GM18517 (cell line): ENCODE measurements at regions not wholly inside any gene's neighbourhood (a gene's known extent, or its start where the extent isn't known, plus 50 kb on each side); places are given as distances from the start of the nearest gene placed in this dataset.
"Not testable (repeated sequence)": the region's sequence is repeated elsewhere in the genome, so short reads cannot be mapped to it uniquely, and the experiment has no call there.

Experiments
- ATAC-seq: cut with Tn5 transposase; IDR thresholded peaks from one replicate; pipeline ENCODE4 v1.9.1; 2021; ENCODE audit warnings: mild to moderate bottlenecking, moderate library complexity; ENCODE audit not compliant: unreplicated experiment

DNA sequence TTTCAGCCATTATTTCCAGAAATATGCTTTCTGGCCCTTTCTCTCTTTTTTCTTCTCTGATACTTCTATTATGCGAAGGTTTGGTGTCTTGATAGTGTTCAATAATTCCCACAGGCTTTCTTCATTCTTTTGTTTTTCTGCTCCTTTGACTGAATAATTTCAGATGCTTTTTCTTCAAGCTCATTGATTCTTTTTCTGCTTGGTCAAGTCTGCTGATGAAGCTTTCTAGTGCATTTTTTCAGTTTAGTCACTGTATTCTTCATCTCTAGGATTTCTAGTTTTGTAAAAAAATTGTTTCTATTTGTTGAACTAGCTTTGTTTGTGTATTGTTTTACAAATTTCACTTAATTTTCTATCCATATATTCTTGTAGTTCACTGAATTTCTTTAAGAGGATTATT lies 304.0 kb upstream of the TARS1 start:
- no peak for ATAC-seq

DNA sequence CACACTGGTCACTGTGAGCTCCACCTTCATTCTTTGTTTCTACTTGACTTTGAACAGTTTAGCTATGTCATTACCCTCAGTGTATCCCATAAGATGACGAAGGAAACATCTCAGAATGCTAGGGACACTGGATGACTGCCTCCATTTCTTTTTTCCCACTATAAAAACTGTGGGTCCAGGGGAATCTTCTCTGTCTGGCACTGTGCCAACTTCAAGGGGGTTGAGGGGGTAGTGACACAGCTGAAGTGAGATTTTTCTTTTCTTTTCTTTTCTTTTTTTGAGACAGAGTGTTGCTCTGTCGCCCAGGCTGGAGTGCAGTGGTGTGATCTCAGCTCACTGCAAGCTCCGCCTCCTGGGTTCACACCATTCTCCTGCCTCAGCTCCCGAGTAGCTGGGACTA lies 302.6 kb upstream of the TARS1 start:
- ATAC-seq = not testable (repeated sequence)

DNA sequence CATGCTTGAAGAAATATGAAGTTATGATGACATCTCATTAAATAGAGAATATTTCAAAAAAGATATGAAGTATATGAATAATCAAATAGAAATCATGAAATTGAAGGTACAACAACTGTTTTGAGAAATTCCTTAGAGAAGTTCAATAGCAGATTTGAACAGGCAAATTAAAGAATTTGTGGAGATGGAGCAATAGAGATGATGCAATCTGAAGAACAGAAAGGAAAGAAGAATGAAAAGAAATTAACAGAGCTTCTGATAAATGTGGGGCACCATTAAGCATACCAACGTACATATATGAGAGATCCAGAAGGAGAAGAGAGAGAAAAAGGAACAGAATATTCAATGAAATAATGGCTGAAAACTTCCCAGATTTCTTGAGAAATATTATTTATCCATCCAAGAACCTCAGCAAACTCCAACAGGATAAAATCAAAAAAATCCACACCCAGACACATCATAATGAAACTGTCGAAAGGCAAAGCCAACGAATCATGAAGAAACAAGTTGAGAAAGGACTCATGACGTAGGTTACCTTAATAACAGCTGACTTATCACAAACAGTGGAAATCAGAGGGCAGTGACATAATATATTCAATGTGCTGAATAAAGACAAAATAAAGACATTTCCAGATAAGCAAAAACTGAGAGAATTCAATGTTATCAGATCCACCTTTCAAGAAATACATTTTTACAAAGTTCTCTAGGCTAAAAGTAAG lies 297.2 kb upstream of the TARS1 start:
- no peak for ATAC-seq

DNA sequence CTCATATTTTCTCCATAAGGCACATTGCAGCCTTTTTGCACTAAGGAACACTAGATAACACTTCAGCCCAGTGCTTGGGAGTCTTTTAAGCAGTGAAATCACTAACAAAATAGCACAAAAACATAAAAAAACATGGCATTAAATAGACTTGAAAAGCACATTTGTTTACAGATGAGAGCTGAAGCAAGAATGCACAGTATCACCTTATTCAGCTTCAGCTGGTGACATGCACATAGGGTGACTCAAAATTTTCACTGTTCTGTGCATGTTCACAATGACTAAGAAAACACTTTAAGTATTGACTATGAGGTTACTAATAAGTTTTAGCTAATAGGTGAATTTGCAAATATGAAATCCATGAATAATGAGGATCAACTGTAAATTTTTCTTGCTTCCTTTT lies 293.9 kb upstream of the TARS1 start:
- ATAC-seq = no peak

DNA sequence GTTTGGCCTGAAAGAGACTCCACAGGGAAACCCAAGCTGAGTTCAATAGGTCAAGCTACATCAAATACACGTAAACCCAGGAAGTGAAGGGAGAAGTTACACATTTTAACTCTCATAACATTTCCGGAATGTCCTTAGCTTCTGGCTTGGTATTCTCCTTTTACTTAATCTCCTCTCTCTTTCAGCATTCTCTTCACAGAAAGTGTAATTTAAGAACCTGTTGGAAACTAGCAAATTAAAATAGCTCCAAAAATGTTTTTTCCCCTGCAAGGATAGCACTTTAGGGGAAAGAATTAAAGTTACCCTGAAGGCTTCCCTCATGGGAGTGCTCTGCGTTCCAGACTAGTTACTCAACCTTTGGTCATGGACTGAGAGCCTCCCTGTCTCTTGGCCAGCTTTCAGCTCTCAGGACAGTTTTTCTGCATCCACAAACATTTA lies 292.7 kb upstream of the TARS1 start:
- no peak for ATAC-seq

DNA sequence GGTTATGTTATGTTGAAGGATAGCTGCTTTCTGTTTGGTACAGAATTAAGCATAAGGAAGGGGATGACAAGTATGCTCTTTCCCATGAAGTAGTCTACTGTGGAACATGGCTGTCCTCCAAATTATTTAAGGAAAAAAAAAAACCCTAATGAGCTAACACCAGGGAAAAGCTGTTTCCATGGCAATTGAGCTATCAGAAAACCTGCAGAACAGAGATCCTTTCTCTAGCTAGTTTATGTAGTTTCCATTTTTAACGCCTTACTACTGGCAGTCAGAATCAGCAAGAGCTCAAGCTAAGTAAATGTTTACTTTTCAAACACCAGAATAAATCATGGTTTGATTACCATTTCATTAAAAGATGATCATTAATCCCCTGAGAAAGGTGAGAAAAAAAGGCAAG lies 287.4 kb upstream of the TARS1 start:
- ATAC-seq = no peak

DNA sequence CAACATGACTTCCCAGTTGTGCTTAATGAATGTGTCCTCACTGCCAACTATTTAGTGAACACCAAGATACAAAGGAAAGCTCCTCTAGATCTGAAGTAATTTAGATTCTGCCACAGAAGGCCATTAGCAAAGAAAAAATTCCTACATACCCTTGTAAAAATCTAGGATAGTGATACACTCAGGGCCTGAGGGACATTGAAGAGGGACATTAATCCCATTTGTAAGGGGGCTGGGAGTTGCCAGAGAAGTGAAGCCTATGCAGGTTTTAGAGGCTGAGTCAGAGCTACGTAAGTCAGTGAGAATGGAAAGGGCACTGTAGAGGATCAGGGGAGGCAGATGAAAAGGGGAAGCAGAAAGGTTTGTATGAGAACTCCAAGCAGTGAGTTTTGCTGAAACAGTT lies 286.9 kb upstream of the TARS1 start:
- no peak for ATAC-seq

DNA sequence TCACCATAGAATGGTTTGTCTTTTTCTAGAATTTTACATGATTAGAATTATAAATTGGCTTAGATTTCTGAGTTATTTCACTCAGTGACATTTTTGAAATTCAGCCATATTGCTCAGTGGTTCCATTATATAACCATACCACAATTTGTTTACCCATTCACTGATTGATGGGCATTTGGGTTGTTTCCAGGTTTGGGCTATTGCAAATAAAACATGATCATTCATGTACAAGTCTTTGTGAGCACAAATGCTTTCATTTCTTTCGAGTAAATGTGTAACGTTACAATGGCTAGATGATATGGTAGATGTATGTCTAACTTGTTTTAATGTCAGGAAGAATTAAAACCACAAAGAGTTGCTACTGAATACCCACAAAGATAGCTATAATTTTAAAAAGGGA lies 279.9 kb upstream of the TARS1 start:
- ATAC-seq = no peak

DNA sequence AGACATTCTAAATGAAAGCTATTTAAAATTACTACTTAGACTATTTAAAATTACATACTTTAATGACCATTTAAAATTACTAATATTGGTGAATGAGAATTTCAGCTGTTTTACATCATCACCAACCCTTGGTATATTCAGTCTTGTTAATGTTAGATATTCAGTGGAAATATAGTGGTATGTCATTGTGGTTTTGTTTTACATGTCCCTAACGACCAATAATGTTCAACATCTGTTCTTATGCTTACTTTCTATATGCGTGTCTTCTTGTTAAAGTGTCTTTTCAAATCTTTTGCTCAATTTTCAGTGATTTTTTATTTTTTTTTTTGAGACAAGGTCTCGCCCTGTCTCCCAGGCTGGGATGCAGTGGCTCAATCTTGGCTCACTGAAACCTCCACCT lies 279.3 kb upstream of the TARS1 start:
- no peak for ATAC-seq

DNA sequence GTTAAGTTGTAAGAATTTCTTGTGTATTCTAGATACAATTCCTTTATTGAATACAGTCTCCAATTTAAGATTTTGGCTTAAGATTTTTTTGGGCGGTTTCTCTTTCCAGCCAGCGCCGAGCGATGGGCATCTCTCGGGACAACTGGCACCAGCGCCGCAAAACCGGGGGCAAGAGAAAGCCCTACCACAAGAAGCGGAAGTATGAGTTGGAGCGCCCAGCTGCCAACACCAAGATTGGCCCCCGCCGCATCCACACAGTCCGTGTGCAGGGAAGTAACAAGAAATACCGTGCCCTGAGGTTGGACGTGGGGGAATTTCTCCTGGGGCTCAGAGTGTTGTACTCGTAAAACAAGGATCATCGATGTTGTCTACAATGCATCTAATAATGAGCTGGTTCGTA lies 278.7 kb upstream of the TARS1 start:
- ATAC-seq = no peak

DNA sequence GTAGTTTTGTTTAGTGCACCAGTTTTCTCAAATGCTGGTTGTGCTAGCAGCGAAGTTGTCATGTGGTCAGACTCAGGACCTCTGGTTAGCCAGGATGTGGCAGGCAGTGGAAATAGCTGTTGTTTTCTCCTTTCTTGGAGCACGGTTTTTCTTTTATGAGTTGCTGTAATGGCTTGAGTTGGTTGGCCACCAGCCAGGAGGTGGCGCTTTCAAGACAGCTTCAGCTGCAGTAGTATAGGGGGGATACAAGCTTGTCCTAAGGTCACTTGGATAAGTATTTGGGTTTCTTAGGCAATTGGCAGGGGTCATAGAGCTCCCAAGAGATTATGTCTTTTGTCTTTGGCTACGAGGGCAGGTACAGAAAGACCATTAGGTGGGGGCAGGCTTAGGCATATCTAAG lies 274.2 kb upstream of the TARS1 start:
- ATAC-seq = no peak

DNA sequence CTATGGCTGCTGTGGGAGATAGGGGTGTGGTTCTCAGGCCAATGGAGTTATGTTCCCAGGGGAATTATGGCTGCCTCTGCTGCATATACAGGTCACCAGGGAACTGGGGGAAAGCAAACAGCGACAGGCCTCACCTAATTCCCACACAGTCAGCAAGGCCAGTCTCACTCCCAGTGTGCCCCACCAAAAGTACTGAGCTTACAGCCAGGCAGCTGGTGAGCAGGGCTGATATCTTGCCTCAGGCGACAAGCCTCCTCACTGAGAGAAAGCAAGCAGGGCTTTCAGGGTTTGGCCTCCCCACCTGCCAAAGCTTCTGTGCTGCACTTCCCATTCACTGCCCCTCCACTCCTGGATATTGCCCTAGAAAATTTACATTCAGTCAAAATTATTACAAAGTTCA lies 273.8 kb upstream of the TARS1 start:
- no peak for ATAC-seq

DNA sequence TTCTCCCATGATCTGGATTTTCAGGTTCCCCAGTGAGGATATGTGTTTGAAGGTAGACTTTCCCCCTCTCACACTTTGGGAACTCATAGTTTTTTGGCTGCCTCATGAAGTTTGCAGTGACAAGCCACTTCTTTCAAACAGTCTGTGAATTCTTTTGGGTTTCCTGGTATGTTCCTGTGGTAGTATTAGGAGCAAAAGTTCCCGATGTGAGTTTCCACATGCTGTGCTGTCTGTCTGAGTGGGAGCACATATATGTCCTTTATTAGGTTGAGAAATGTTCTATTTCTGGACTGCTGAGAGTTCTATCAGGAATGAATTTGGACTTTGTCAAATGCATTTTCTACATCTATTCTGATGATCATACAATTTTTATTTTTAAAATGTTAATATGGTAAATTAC lies 273.2 kb upstream of the TARS1 start:
- ATAC-seq = no peak

DNA sequence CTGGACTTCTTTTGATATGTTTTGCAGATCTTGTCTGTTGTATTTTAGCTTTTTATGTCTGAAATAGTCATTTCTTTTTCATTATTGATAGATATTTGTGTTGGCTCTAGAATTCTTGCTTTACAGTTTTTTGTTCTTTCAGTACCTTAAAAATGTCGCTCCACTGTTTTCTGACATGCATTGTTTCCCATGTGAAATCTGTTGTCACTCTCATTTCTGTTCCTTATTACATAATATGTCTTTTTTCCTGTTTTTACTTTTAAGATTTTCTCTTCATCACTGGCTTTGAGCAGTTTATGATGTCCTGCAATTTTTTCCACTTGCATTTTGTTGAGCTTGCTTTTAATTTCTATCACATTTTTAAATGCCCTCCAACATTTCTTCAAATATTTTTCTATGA lies 270.4 kb upstream of the TARS1 start:
- no peak for ATAC-seq

DNA sequence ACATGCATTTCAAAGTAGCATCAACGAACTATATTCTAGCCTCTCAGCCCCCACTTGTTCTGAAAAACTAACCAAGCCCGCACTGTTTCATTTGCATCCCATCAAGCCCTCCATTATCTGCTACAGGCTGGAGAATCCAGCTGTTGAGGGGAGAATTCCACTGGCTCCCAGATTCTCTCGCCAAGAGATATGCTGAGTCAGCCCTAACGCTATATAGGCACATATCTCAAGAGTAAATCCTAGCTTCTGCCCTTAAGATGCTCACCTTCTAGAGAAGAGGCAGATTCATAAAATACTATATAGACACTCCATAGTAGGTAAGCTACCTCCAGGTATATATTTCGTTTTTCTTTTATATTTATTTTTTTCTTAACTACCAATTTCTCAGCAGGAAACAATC lies 266.4 kb upstream of the TARS1 start:
- ATAC-seq = no peak

DNA sequence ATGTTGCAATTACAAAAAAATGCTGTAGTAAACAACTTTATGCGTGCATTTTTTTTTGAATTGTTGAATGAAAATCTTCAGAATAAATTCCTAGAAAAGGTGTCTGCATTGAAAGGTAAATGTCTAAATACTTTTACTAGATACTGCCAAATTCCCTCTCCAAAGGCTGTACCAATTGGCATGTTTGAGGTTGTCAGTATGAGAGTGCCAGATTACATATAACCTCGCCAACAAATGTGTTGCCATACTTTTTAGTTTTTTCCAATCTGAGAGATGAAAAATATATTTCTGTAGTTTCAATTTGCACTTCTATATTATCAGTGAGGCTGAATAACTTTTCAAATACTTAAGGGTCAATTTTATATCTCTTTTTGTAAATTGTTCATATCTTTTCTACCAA lies 261.5 kb upstream of the TARS1 start:
- ATAC-seq = no peak

DNA sequence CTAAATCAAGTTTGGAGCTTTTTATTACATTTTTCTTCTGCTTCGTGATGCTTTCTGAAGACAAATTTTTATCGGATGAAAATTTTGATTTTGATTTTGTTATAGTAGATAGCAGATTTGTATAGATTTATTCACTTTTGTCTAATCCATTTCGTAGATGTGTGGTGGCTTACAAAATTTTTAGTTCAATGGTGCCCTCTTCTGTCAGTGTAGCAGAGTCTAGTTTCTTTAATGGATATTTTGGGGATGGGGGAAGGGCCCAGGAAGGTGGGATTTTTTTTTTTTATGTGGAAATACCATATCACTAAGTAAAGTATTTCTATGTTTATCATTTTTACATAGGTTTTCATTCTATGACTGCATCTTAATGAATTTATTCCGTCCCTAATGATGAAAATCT lies 259.9 kb upstream of the TARS1 start:
- no peak for ATAC-seq

DNA sequence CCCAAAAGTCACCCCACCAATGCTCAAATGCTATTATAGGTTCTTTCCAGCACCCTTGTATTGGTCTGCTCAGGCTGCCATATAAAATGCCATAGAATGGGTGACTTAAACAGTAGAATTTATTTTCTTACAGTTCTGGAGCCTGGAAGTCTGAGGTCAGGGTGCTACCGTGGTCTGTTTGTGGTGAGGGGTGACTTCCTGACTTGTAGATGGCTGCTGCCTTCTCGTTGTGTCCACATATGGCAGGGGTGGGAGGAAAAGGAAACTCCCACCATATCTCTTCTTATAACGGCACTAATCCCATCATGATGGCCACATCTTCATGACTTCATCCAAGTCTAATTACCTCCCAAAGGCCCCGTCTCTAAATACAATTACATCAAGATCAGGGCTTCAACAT lies 257.8 kb upstream of the TARS1 start:
- ATAC-seq = no peak

DNA sequence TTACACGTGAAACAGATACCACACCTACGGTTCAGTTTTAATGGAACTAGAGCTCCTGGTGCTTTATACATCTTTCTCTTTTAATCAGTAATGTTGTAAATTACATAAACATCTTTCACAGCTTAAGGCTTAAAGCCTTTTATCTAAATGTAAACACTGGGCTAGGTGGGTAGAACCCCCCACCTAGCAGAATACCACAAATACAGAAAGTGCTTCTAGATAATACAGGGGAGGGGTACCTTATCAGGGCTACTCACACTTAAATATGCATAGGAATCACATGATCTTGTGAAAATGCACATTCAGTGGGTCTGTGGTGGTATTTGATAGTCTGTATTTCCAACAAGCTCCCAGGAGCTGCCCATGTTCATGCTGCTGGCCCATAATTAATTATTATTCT lies 256.4 kb upstream of the TARS1 start:
- no peak for ATAC-seq

DNA sequence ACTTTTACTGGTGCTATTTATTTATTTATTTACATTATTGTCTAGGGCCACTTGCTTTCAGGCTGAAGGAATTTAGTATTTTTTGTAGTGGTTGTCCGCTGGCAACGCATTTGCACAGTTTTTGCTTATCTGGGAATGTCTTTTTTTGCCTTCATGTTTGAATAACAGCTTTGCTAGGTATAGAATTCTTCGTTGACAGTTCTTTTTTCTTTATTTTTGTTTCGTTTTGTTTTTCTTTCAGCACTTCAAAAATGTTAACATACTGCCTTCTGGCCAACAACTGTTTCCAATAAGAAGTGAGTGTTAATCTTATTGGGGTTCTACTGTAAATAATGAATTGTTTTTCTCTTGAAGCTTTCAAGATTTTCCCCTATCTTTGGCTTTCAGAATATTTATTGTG lies 252.7 kb upstream of the TARS1 start:
- ATAC-seq = no peak

DNA sequence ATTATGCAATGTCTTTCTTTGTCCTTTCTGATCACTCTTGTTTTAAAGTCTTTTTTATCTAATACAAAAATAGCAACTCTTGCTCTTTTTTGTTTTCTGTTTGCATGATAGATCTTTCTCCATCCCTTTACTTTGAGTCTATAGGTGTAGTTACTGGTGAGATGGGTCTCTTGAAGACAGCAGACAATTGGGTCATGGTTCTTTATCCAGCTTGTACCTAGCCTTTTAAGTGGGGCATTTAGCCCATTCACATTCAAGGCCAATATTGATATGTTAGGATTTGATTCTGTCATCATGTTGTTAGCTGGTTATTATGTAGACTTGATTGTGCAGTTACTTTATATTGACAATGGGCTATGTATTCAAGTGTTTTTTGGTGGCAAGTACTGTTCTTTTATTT lies 245.9 kb upstream of the TARS1 start:
- ATAC-seq = no peak

DNA sequence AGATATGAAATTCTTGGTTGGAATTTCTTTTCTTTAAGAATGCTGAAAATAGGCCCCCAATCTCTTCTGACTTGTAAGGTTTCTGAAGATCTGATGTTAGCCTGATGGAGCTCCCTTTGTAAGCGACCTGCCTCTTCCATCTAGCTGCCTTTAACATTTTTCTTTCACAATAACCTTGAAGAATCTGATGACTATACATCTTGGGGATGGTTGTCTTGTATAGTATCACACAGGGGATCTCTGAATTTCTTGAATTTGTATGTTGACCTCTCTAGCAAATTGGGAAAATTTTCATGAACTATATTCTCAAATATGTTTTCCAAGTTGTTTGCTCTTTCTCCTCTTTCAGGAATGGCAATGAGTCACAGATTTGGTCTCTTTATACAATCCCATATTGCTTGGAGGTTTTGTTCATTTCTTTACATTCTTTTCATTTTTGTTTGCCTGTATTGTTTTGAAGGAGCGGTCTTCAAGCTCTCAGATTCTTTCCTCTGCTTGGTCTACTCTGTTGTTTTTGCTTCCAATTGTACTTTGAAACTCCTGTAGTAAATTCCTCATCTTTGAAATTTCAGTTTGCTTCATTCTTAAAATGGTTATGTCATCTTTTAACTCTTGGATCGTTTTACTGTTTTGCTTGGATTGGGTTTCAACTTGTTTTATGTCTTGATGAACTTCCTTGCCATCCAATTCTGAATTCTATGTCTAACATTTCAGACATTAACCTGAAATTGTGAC lies 245.2 kb upstream of the TARS1 start:
- no peak for ATAC-seq

DNA sequence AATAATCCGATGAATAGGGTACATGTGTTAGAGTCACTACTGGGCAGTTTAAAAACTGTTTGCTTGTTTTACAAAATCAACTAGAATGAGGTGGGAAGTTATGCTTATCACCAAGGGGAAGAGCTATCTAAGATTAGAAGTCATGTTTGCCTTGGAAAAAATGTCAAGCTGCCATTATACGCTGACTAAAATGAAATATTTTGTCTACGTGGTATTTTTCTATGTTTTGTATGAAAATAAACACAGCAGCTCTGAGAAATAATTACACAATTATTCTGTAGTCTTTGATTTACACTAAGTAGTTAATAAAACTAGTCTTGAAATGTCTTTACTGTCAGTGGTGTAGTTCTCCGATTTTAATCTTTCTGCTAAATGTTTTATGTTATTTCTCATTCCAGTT lies 241.9 kb upstream of the TARS1 start:
- ATAC-seq = no peak
